Activated CD8-positive, alpha-beta T cell treated with anti-CD3 and anti-CD28 coated beads, Interleukin-2, amount 10 ng/mL, durations not matched to agents 7 days and 5 days (primary cell): ENCODE measurements at regions not wholly inside any gene's neighbourhood (a gene's known extent, or its start where the extent isn't known, plus 50 kb on each side); places are given as distances from the start of the nearest gene placed in this dataset.

ENCODE experiments used
- ATAC-seq: fragments of 150-1000 bp; cut with Tn5 transposase; one replicate; pipeline ENCODE4 v1.10.0; 2021; ENCODE audit warnings: moderate library complexity
- CTCF ChIA-PET: fragments of 350-600 bp; sonication (Branson Sonifier 250); formaldehyde crosslinking; loops from one replicate; lab custom pipeline; 2021; ENCODE audit warnings: antibody characterized with exemption; lab: Charles Lee
- POLR2A ChIA-PET: fragments of 350-600 bp; sonication (Branson Sonifier 250); formaldehyde crosslinking; loops from one replicate; lab custom pipeline; 2021; ENCODE audit warnings: antibody characterized with exemption; lab: Charles Lee
- DNase-seq: peaks from one replicate; pipeline ENCODE4 v3.0.0-alpha.2; 2020
- H3K27ac Mint-ChIP-seq: one replicate; pipeline ENCODE4 v1.8.0; 2021; ENCODE audit warnings: mild to moderate bottlenecking, mixed read lengths
- H3K27me3 Mint-ChIP-seq: one replicate; pipeline ENCODE4 v1.8.0; 2021; ENCODE audit warnings: low read depth, mixed read lengths
- H3K36me3 Mint-ChIP-seq: one replicate; pipeline ENCODE4 v1.8.0; 2021; ENCODE audit warnings: low read depth, mixed read lengths
- H3K4me1 Mint-ChIP-seq: one replicate; pipeline ENCODE4 v1.8.0; 2021; ENCODE audit warnings: low read depth, mixed read lengths
- H3K4me3 Mint-ChIP-seq: one replicate; pipeline ENCODE4 v1.8.0; 2021; ENCODE audit warnings: mild to moderate bottlenecking, mixed read lengths
- H3K9me3 Mint-ChIP-seq: one replicate; pipeline ENCODE4 v1.8.0; 2022; ENCODE audit warnings: mixed read lengths; ENCODE audit not compliant: insufficient read depth

- DNase-seq (no peak), ATAC-seq (no peak)
- Mint-ChIP-seq H3K27ac (no peak overlapping the region), H3K27me3 (no peaks in the 10 kb centered on the region), H3K4me1 (no peaks in the 10 kb centered on the region), H3K9me3 (peaks cover 3% of the 10 kb centered on the region), H3K36me3 (no peaks in the 10 kb centered on the region), H3K4me3 (no peak overlapping the region)
- ChIA-PET POLR2A (no interaction called here), CTCF (no interaction called here)
Measured at GRCh38 chr13:55563267-55563666, 1577.5 kb upstream of the PRR20A start.

GRCh38 chr13:55566334-55566733 is 1574.4 kb upstream of the PRR20A start:
- no peak for DNase-seq
- no peak overlapping the region for H3K27ac Mint-ChIP-seq
- no peaks in the 10 kb centered on the region for H3K36me3 Mint-ChIP-seq
- no peak for ATAC-seq
- H3K4me3 Mint-ChIP-seq: no peak overlapping the region
- no peaks in the 10 kb centered on the region for H3K4me1 Mint-ChIP-seq
- peaks cover 8% of the 10 kb centered on the region for H3K9me3 Mint-ChIP-seq
- no peaks in the 10 kb centered on the region for H3K27me3 Mint-ChIP-seq
- ChIA-PET POLR2A (no interaction called here), CTCF (no interaction called here)

GRCh38 chr13:55566779-55567178 is 1573.9 kb upstream of the PRR20A start:
- CTCF ChIA-PET: no interaction called here
- Mint-ChIP-seq H3K27me3 (no peaks in the 10 kb centered on the region), H3K36me3 (no peaks in the 10 kb centered on the region), H3K4me1 (no peaks in the 10 kb centered on the region), H3K4me3 (no peak overlapping the region), H3K27ac (no peak overlapping the region), H3K9me3 (peaks cover 8% of the 10 kb centered on the region)
- POLR2A ChIA-PET: no interaction called here
- DNase-seq (no peak), ATAC-seq (no peak)

GRCh38 chr13:55567721-55568625 is 1572.7 kb upstream of the PRR20A start:
- DNase-seq (no peak), ATAC-seq (no peak)
- ChIA-PET POLR2A (no interaction called here), CTCF (no interaction called here)
- Mint-ChIP-seq H3K27ac (no peak overlapping the region), H3K36me3 (no peaks in the 10 kb centered on the region), H3K27me3 (no peaks in the 10 kb centered on the region), H3K4me1 (no peaks in the 10 kb centered on the region), H3K9me3 (peaks cover 8% of the 10 kb centered on the region), H3K4me3 (no peak overlapping the region)

- Mint-ChIP-seq H3K27ac (no peak overlapping the region), H3K27me3 (no peaks in the 10 kb centered on the region), H3K9me3 (peaks cover 8% of the 10 kb centered on the region), H3K4me1 (no peaks in the 10 kb centered on the region), H3K4me3 (no peak overlapping the region), H3K36me3 (no peaks in the 10 kb centered on the region)
- ChIA-PET POLR2A (no interaction called here), CTCF (no interaction called here)
- DNase-seq (no peak), ATAC-seq (no peak)
Measured at GRCh38 chr13:55569082-55569481, 1571.6 kb upstream of the PRR20A start.

- Mint-ChIP-seq H3K27me3 (no peaks in the 10 kb centered on the region), H3K4me3 (no peak overlapping the region), H3K4me1 (no peaks in the 10 kb centered on the region), H3K27ac (no peak overlapping the region), H3K9me3 (peaks cover 5% of the 10 kb centered on the region), H3K36me3 (no peaks in the 10 kb centered on the region)
- DNase-seq: no peak
- no peak for ATAC-seq
- POLR2A ChIA-PET: no interaction called here
- CTCF ChIA-PET: no interaction called here
Measured at GRCh38 chr13:55569514-55569913, 1571.2 kb upstream of the PRR20A start.

- Mint-ChIP-seq H3K9me3 (peaks cover 4% of the 10 kb centered on the region), H3K27me3 (no peaks in the 10 kb centered on the region), H3K36me3 (no peaks in the 10 kb centered on the region), H3K4me3 (no peak overlapping the region), H3K4me1 (no peaks in the 10 kb centered on the region), H3K27ac (no peak overlapping the region)
- no peak for DNase-seq
- ChIA-PET CTCF (no interaction called here), POLR2A (no interaction called here)
- no peak for ATAC-seq
Measured at GRCh38 chr13:55570371-55570770, 1570.3 kb upstream of the PRR20A start.

- Mint-ChIP-seq H3K36me3 (no peaks in the 10 kb centered on the region), H3K4me3 (no peak overlapping the region), H3K27ac (no peak overlapping the region)
Measured at GRCh38 chr13:55571237-55571867, 1569.4 kb upstream of the PRR20A start.

GRCh38 chr13:55572408-55572807 is 1568.3 kb upstream of the PRR20A start:
- peaks cover 8% of the 10 kb centered on the region for H3K9me3 Mint-ChIP-seq
- no peak overlapping the region for H3K4me3 Mint-ChIP-seq
- CTCF ChIA-PET: no interaction called here
- H3K36me3 Mint-ChIP-seq: no peaks in the 10 kb centered on the region
- no peaks in the 10 kb centered on the region for H3K27me3 Mint-ChIP-seq
- no peak for ATAC-seq
- DNase-seq: no peak
- no peak overlapping the region for H3K27ac Mint-ChIP-seq
- POLR2A ChIA-PET: no interaction called here
- H3K4me1 Mint-ChIP-seq: no peaks in the 10 kb centered on the region

More at GRCh38 chr13:55571237-55571867, 1569.4 kb upstream of the PRR20A start:
- DNase-seq: no peak
- ChIA-PET CTCF (no interaction called here), POLR2A (no interaction called here)
- ATAC-seq: no peak
- H3K27me3 Mint-ChIP-seq: no peaks in the 10 kb centered on the region
- no peaks in the 10 kb centered on the region for H3K4me1 Mint-ChIP-seq
- peaks cover 4% of the 10 kb centered on the region for H3K9me3 Mint-ChIP-seq

GRCh38 chr13:55572862-55573261 is 1567.9 kb upstream of the PRR20A start:
- H3K9me3 Mint-ChIP-seq: peaks cover 8% of the 10 kb centered on the region
- H3K4me3 Mint-ChIP-seq: no peak overlapping the region
- no peak for ATAC-seq
- ChIA-PET POLR2A (no interaction called here), CTCF (no interaction called here)
- H3K36me3 Mint-ChIP-seq: no peaks in the 10 kb centered on the region
- DNase-seq: no peak
- no peak overlapping the region for H3K27ac Mint-ChIP-seq
- H3K27me3 Mint-ChIP-seq: no peaks in the 10 kb centered on the region
- H3K4me1 Mint-ChIP-seq: no peaks in the 10 kb centered on the region

GRCh38 chr13:55573565-55573964 is 1567.2 kb upstream of the PRR20A start:
- H3K27me3 Mint-ChIP-seq: no peaks in the 10 kb centered on the region
- no peaks in the 10 kb centered on the region for H3K4me1 Mint-ChIP-seq
- ChIA-PET POLR2A (no interaction called here), CTCF (no interaction called here)
- DNase-seq (no peak), ATAC-seq (no peak)
- H3K36me3 Mint-ChIP-seq: no peaks in the 10 kb centered on the region
- no peak overlapping the region for H3K4me3 Mint-ChIP-seq
- peaks cover 8% of the 10 kb centered on the region for H3K9me3 Mint-ChIP-seq
- H3K27ac Mint-ChIP-seq: no peak overlapping the region

- no peak overlapping the region for H3K4me3 Mint-ChIP-seq
- H3K27me3 Mint-ChIP-seq: no peaks in the 10 kb centered on the region
- no peaks in the 10 kb centered on the region for H3K4me1 Mint-ChIP-seq
- H3K36me3 Mint-ChIP-seq: no peaks in the 10 kb centered on the region
- H3K9me3 Mint-ChIP-seq: peaks cover 3% of the 10 kb centered on the region
- ChIA-PET CTCF (no interaction called here), POLR2A (no interaction called here)
- H3K27ac Mint-ChIP-seq: no peak overlapping the region
- ATAC-seq (no peak), DNase-seq (no peak)
Measured at GRCh38 chr13:55576389-55576788, 1564.3 kb upstream of the PRR20A start.
